ENCODE measurements at regions not wholly inside any gene's neighbourhood (a gene's known extent, or its start where the extent isn't known, plus 50 kb on each side); places are given as distances from the start of the nearest gene placed in this dataset.

- no peak for TF ChIP-seq EZH2phosphoT487 (IDR thresholded peaks at IDR 0.05; ENCODE audit: low read depth)
- Histone ChIP-seq H3K9me3 (ENCODE audit: insufficient read depth, low read length) (no peaks in the 10 kb centered on the region), H3K9ac (ENCODE audit: low read length) (no peak overlapping the region), H2AFZ (ENCODE audit: low read depth, low read length) (no peak overlapping the region), H3K79me2 (ENCODE audit: low read length) (no peaks in the 10 kb centered on the region), H4K20me1 (ENCODE audit: insufficient read depth, low read length) (no peaks in the 10 kb centered on the region), H3K27me3 (ENCODE audit: low read depth, low read length) (no peaks in the 10 kb centered on the region), H3K4me2 (ENCODE audit: low read length) (no peak overlapping the region), H3K4me1 (ENCODE audit: low read length) (peaks cover 11% of the 10 kb centered on the region), H3K36me3 (replicated peaks; ENCODE audit: low read depth, low read length) (no peaks in the 10 kb centered on the region), H3K4me3 (ENCODE audit: low read length) (no peak overlapping the region), H3K27ac (ENCODE audit: low read length) (no peak overlapping the region)
Measured at GRCh38 chr2:181164699-181165098, 184.3 kb downstream of the UBE2E3 start.

- no peaks in the 10 kb centered on the region for H3K27me3 ChIP-seq (ENCODE audit: low read depth, low read length)
- no peak overlapping the region for H3K4me3 ChIP-seq (ENCODE audit: low read length)
- no peaks in the 10 kb centered on the region for H4K20me1 ChIP-seq (ENCODE audit: insufficient read depth, low read length)
- no peak overlapping the region for H3K4me2 ChIP-seq (ENCODE audit: low read length)
- no peak overlapping the region for H2AFZ ChIP-seq (ENCODE audit: low read depth, low read length)
- no peak overlapping the region for H3K27ac ChIP-seq (ENCODE audit: low read length)
- peaks cover 11% of the 10 kb centered on the region for H3K4me1 ChIP-seq (ENCODE audit: low read length)
- H3K79me2 ChIP-seq (ENCODE audit: low read length) = no peaks in the 10 kb centered on the region
- H3K36me3 ChIP-seq (replicated peaks; ENCODE audit: low read depth, low read length) = no peaks in the 10 kb centered on the region
- no peaks in the 10 kb centered on the region for H3K9me3 ChIP-seq (ENCODE audit: insufficient read depth, low read length)
- TF ChIP-seq CTCF (IDR thresholded peaks at IDR 0.05; ENCODE audit: low read depth, low read length) (no peak), EZH2phosphoT487 (IDR thresholded peaks at IDR 0.05; ENCODE audit: low read depth) (no peak)
- no peak overlapping the region for H3K9ac ChIP-seq (ENCODE audit: low read length)
Measured at GRCh38 chr2:181165199-181165868, 184.9 kb downstream of the UBE2E3 start.

GRCh38 chr2:181169503-181169902, 189.1 kb downstream of the UBE2E3 start:
- no peak overlapping the region for H3K4me2 ChIP-seq (ENCODE audit: low read length)
- no peaks in the 10 kb centered on the region for H3K9me3 ChIP-seq (ENCODE audit: insufficient read depth, low read length)
- H3K9ac ChIP-seq (ENCODE audit: low read length) = no peak overlapping the region
- no peak overlapping the region for H3K4me3 ChIP-seq (ENCODE audit: low read length)
- H2AFZ ChIP-seq (ENCODE audit: low read depth, low read length) = no peak overlapping the region
- TF ChIP-seq EZH2phosphoT487 (IDR thresholded peaks at IDR 0.05; ENCODE audit: low read depth) (no peak), CTCF (IDR thresholded peaks at IDR 0.05; ENCODE audit: low read depth, low read length) (no peak)
- H3K36me3 ChIP-seq (replicated peaks; ENCODE audit: low read depth, low read length) = no peaks in the 10 kb centered on the region
- H4K20me1 ChIP-seq (ENCODE audit: insufficient read depth, low read length) = no peaks in the 10 kb centered on the region
- H3K27me3 ChIP-seq (ENCODE audit: low read depth, low read length) = no peaks in the 10 kb centered on the region
- no peaks in the 10 kb centered on the region for H3K79me2 ChIP-seq (ENCODE audit: low read length)
- H3K27ac ChIP-seq (ENCODE audit: low read length) = no peak overlapping the region
- H3K4me1 ChIP-seq (ENCODE audit: low read length) = peaks cover 10% of the 10 kb centered on the region

DNA sequence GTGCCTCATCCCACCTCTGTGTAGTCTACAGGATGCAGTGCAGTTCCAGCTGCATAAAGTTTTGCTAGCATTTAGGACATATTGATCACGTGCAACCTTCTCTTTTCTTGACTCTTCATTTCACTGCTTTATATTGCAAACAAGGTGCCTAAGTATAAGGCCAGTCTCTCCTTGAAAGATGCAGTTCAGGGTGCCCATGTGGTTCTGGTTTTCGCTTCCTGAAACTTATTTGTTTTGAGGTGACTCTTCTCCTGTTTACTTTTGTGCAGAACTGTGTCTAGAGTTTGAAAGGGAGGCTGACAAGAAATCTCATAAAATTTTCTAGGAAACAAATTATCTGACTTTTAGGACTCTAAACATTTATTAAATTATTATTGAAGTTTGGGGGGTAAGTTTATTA, 189.9 kb downstream of the UBE2E3 start:
- Histone ChIP-seq H3K27ac (ENCODE audit: low read length) (no peak overlapping the region), H3K9ac (ENCODE audit: low read length) (no peak overlapping the region), H3K4me1 (ENCODE audit: low read length) (peaks cover 3% of the 10 kb centered on the region), H4K20me1 (ENCODE audit: insufficient read depth, low read length) (no peaks in the 10 kb centered on the region), H2AFZ (ENCODE audit: low read depth, low read length) (no peak overlapping the region), H3K4me2 (ENCODE audit: low read length) (no peak overlapping the region), H3K9me3 (ENCODE audit: insufficient read depth, low read length) (no peaks in the 10 kb centered on the region), H3K27me3 (ENCODE audit: low read depth, low read length) (no peaks in the 10 kb centered on the region), H3K79me2 (ENCODE audit: low read length) (no peaks in the 10 kb centered on the region), H3K36me3 (replicated peaks; ENCODE audit: low read depth, low read length) (no peaks in the 10 kb centered on the region), H3K4me3 (ENCODE audit: low read length) (no peak overlapping the region)
- no peak for TF ChIP-seq CTCF (IDR thresholded peaks at IDR 0.05; ENCODE audit: low read depth, low read length)
- no peak for TF ChIP-seq EZH2phosphoT487 (IDR thresholded peaks at IDR 0.05; ENCODE audit: low read depth)
